HG02763 (cell line): ENCODE measurements at regions not wholly inside any gene's neighbourhood (a gene's known extent, or its start where the extent isn't known, plus 50 kb on each side); places are given as distances from the start of the nearest gene placed in this dataset.

Source experiments
- ATAC-seq: cut with Tn5 transposase; IDR thresholded peaks from one replicate; pipeline ENCODE4 v1.9.1; 2021; ENCODE audit warnings: mild to moderate bottlenecking, moderate library complexity; ENCODE audit not compliant: unreplicated experiment

GRCh38 chr2:64823794-64824193, 165.4 kb upstream of the SLC1A4 start:
- no peak for ATAC-seq

GRCh38 chr2:64825831-64826491, 163.2 kb upstream of the SLC1A4 start:
- no peak for ATAC-seq

DNA sequence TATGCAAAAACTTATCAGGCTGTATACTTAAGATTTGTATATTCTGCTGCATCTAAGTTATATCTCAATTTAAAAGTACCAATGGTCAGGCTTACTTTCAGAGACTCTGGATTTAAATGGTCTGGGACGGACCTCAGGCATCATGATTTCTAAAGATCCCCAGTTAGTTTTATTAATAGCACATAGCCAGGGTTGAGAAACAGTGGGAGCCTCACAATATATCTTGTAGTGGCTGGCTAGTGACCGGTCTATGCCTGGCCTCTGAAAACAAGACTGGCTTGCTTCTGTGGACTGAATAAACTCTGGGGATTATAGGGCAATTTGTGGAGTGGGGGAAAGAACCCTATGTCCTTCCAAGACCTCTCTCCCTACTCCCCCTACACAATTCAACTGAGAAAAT, 162.5 kb upstream of the SLC1A4 start:
- no peak for ATAC-seq

DNA sequence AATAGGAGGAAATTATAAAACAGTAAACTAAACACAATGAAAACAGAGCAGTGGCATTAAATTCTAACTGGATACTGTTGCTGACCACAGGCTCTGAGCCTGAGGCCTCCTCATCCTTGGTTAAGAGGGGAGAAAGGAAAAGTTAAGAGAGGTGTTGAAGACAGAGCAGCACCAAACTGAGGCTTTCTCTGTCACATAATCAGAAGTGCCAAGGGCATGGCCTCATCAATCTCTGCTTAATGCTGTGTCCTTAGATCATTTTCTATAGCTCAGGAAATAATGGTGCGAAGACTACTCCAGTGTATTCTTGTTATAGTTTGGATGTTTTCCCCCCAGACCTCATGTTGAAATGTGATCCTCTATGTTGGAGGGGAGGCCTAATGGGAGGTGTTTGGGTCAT, 160.9 kb upstream of the SLC1A4 start:
- no peak for ATAC-seq

DNA sequence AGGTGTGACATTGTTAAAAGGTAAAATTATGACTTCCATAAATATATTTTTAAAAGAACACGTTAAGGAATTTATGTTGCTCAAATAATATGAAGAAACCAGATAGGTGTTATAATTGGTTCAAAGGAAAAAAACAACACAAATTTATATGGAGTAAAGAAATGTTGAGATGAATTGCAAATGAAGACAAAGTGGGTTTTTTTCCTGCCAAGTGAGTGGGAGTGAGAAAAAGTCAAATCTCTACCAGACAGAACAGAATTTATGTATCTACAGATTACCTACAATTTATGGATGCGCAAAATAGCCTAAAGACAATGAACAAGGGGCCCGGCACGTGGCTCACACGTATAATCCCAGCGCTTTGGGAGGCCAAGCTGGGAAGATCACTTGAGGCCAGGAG, 159.7 kb upstream of the SLC1A4 start:
- no peak for ATAC-seq

DNA sequence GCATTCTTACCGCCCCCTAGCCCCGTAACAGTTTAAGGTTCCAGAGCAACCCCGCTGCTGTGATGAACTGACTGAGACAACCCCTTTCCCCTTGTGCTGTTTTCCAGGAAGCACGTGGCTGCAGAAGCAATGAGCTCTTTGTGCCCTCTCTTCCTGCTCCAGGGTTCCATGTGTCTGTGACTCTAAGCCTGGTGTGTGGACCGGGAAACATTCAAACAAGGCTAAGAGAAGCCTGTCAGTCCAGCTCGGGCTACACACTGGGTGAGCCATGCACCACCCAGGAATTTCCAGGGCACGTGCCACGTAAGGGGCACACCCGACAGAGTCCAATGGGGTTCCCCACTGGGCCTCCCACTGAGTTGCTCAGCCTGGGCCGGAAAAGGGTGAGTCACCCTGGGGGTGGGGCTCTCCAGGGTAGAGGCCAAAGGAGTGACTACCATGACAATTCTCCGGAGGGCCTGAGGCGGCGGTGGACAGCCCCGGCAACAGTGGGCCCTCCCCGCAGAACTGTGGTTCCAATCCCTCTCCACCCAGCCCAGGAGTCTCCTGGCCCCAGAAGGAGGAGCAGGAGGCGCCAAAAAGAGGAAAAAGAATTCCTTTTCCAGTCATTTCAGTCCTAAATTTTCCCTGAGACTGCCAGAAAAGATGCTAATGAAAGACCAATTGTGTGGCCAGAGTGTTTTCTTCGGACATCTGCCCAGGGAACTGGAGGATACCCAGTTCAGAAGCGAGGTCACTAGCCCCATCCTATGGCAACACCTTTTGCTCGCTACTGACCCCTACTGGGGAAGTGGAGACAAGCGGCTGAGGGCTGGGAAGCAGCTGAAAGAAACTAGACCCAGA, 157.8 kb upstream of the SLC1A4 start:
- peak; percentile 87 for ATAC-seq

DNA sequence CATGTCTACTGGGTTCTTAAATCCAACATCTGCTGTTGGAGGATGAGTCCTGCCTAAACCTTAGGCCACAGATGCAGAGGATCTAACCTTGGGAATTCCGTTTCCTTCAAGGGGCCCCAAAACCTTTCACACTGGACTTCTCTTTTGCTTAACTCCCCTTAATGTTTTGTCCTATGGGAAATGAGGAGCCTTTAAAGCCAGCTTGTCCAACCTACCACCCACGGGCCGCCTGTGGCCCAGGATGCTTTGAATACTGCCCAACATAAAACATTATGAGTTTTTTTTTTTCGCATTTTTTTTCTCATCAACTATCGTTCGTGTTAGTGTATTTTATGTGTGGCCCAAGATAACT, 157.2 kb upstream of the SLC1A4 start:
- no peak for ATAC-seq

- no peak for ATAC-seq
Observed at GRCh38 chr2:64832936-64833335, 156.3 kb upstream of the SLC1A4 start.

- ATAC-seq = no peak
Observed at GRCh38 chr2:64836566-64836965, 152.6 kb upstream of the SLC1A4 start.

DNA sequence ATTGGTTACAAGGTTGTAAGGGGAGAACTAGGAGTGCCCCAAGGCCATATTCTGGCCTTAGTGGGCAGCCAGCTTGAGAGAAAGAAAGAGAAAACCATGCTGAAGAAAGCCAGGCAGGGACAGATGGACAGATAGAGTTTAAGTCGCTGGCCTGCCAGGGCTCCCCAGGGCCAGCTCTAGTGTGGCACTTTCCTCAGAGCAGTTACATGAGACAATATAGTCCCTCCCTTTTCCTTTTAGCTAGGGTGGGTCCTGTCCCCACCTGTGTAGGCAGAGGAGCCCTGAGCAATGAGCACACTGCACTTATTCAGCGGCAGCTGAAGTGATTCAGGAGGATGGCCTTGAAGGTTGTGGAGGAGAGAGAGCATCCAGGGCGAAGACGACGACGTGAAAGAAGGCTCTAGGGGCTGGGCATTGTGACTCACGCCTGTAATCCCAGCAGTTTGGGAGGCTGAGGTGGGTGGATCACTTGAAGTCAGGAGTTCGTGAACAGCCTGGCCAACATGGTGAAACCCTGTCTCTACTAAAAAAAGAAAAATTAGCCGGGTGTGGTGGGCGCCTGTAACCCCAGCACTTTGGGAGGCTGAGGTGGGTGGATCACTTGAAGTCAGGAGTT, 152.0 kb upstream of the SLC1A4 start:
- ATAC-seq = no peak

DNA sequence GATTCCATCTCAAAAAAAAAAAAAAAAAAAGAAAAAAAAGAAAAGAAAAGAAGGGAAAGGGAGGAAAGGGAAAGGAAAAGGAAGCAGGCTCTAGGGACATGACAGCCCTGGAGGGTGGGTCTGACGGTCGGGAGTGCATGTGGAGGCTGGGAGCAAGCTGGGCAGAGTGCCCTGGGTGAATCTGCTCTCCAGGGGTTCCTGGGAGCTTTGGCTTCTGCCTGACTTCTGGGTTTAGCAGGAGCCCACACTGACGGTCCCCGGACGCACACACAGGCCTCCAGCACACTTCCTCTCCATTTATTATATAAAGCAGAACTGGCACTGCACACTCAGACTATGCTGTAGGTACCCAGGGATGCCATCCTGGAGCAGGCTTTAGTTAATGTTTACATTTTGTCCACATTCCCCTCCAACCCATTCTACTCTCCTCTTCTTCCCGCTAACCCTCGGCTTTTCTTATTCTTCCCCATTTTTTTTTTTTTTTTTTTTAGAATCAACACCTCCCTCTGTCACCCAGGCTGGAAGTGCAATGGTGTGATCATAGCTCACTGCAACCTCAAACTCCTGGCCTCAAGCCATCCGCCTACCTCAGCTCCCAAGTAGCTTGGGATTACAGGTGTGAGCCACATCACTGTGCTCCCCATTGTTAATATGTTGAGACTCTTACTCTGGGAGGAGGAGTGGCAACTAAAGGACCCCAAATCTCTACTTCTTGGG, 151.1 kb upstream of the SLC1A4 start:
- ATAC-seq = no peak

- no peak for ATAC-seq
Observed at GRCh38 chr2:64838817-64839216, 150.4 kb upstream of the SLC1A4 start.

- peak; percentile 74 for ATAC-seq
Observed at GRCh38 chr2:64839844-64840243, 149.4 kb upstream of the SLC1A4 start.

DNA sequence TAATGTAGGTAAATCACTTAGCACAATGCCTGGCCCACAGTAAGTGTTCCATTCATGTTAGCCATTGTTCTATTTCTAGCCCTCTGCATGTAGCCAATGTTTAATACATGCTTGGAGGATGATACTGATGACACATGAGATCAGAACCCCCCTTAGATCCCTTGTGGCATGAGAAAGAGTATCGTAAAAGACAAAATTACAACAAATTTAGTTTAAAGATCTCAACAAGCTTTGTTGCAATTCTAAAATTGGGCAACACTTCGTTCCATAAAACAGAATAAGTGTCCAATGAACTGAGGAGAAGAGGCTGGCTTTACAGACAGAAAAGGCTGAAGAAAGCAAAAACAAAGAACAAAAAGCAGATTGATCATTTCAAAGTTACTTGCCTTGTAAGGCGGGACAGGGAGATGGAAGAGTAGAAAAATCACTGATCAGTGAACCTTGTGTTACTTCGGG, 148.7 kb upstream of the SLC1A4 start:
- no peak for ATAC-seq

DNA sequence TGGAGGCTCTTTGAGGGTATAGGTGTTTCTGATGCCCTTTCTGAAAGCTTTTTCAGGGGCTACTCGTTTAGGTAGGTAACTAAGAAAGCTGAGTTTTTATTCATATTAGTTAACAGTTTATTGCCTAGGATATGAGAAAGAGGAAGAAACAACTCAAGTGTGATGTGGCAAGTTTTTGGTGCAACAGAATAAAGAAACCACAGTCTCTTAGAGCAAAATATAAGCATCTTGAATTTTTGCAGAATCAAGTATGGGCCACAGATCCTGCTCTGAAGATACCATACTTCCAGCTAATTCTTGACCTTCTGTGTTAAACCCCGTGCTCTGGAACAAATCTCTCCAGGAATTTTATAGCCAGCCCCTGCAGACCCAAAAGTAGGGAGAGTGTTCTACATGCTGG, 147.7 kb upstream of the SLC1A4 start:
- no peak for ATAC-seq

- ATAC-seq = no peak
Observed at GRCh38 chr2:64842030-64842429, 147.2 kb upstream of the SLC1A4 start.

DNA sequence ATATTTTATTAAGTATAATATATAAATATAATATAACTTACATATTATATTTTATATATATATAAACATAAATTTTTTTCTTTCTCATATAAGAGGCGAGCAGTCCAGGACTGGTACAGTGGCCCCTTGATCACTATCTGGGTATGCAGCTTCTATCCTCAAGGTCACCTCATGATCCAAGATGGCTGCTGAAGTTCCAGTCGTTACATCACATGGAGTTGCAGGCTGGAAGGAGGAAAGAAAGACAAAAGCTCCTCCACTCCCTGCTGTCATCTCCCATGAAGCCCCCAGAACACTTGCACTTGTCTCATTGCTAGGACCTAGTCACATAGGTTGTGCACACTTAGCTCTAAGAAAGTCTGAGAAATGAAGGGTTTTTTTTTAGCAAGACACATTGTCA, 145.1 kb upstream of the SLC1A4 start:
- no peak for ATAC-seq

- no peak for ATAC-seq
Observed at GRCh38 chr2:64845273-64845905, 143.8 kb upstream of the SLC1A4 start.

DNA sequence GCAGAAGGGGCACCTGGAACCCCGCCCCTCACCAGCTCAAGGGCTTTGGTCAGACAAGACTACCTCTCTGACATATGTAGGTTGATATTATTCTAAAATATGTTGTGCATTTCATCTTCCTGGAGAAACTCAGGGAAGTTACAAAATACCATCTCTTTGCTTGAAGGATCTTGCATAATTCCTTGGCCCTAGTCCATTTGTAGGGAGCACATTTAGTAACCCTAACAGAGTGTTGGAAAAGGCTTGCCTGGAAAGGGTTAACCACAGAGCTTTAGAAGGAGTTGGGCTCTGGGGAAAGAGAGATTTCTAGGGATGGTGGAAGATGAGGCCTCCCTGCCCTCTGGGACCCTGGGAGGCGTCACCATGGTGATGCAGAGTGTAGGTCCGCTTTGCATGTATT, 143.0 kb upstream of the SLC1A4 start:
- ATAC-seq = no peak

DNA sequence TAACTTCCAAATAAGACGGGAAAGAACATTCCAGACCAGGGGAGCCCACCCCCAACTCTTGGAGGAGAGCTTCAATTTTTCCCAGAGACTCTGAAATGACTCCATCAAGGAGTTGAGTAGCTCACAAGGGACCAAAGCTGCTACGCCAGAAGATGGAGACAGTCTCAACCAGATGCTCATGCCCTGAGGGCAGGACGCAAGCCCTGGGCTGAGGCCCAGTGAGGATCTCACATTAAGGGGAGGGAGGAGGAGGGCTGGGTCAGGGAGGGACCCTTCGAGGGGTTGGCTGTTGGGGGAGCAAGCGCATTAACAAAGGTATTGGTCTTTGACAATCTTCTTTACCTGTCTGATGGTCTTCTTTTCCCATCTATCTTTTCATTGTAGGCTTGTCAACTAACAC, 141.3 kb upstream of the SLC1A4 start:
- ATAC-seq = no peak

GRCh38 chr2:64848363-64848762, 140.8 kb upstream of the SLC1A4 start:
- no peak for ATAC-seq
